ENCODE measurements at regions not wholly inside any gene's neighbourhood (a gene's known extent, or its start where the extent isn't known, plus 50 kb on each side); places are given as distances from the start of the nearest gene placed in this dataset.

DNA sequence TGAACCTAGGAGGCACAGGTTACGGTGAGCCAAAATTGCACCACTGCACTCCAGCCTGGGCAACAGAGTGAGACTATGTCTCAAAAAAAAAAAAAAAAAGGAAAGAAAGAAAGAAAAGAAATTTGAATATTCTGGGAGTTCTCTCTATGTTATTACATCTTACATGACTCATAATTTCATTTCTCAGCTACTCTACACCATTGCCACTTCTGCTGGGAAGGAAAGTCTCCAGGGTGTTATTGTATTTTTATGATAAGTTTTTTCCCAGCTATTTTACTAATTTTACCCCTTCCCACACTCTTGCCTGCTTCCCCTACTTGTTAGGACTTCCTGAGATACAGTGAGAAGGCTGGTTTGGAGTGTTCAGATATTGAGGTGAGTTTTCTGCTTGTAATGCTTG lies 69.7 kb upstream of the UMPS start:
- Histone ChIP-seq H3K4me1 (ENCODE audit: control insufficient read depth, insufficient read depth, low read length) (no peaks in the 10 kb centered on the region), H3K27me3 (ENCODE audit: control insufficient read depth, insufficient read depth, low read length) (no peaks in the 10 kb centered on the region), H3K27ac (ENCODE audit: low read depth, low read length) (no peak overlapping the region), H3K36me3 (ENCODE audit: control insufficient read depth, insufficient read depth, low read length) (peaks cover 33% of the 10 kb centered on the region), H3K9me3 (ENCODE audit: control insufficient read depth, insufficient read depth, low read length) (no peaks in the 10 kb centered on the region), H3K4me3 (ENCODE audit: low read depth, low read length) (no peak overlapping the region)
- no peak for DNase-seq (ENCODE audit: low read depth in 4 of 6, low spot score in 6 of 6)
- WGBS (ENCODE audit: insufficient coverage) = no CpG with 5 or more reads among the region's 1 CpG

DNA sequence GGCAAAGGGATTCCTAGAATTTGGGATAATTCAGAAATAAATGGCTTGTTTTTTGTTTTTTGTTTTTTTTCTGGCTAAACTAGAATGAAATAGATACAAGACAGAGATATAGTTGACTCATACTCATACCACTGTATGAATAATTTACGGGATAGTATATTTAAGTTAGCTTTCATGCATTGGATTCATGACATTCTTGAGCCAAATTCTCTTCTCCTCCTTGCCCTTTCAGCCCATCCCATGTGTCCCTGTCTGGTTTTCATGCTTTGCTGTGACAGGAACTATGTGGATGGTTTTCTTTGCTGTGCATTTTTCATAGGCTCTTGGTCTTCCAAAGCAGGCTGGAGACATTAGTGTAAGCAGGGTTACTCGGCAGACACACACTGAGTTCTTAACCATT lies 66.6 kb upstream of the UMPS start:
- Histone ChIP-seq H3K27me3 (ENCODE audit: control insufficient read depth, insufficient read depth, low read length) (no peaks in the 10 kb centered on the region), H3K36me3 (ENCODE audit: control insufficient read depth, insufficient read depth, low read length) (peaks cover 27% of the 10 kb centered on the region), H3K4me1 (ENCODE audit: control insufficient read depth, insufficient read depth, low read length) (no peaks in the 10 kb centered on the region), H3K27ac (ENCODE audit: low read depth, low read length) (no peak overlapping the region), H3K4me3 (ENCODE audit: low read depth, low read length) (no peak overlapping the region), H3K9me3 (ENCODE audit: control insufficient read depth, insufficient read depth, low read length) (no peaks in the 10 kb centered on the region)
- no peak for DNase-seq (ENCODE audit: low read depth in 4 of 6, low spot score in 6 of 6)
- WGBS (ENCODE audit: insufficient coverage) = 86% methylated on average over 1 of the region's 2 CpGs

DNA sequence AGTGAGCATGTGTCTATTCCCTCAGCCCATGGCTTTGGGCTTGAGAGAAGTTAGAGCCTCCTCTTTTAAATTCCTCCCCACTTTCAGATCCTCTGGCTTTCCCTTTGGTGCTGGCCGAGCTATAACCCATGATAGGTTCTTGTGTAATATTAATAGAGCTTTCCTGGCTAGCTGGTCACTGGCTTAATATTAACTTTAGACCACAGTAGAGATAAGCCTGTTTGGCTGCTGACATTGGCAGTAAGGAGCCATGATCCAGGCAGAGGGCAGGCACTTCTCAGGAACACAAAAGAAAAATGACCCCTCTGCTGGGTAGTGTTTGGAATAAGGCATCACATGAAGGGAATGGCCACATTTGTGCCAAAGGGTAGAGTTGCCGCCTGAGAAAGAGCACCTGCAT lies 65.4 kb upstream of the UMPS start:
- no peak overlapping the region for H3K27ac ChIP-seq (ENCODE audit: low read depth, low read length)
- 89% methylated on average over 1 of the region's 2 CpGs for WGBS (ENCODE audit: insufficient coverage)
- no peaks in the 10 kb centered on the region for H3K27me3 ChIP-seq (ENCODE audit: control insufficient read depth, insufficient read depth, low read length)
- H3K4me3 ChIP-seq (ENCODE audit: low read depth, low read length) = no peak overlapping the region
- DNase-seq (ENCODE audit: low read depth in 4 of 6, low spot score in 6 of 6) = no peak
- no peaks in the 10 kb centered on the region for H3K4me1 ChIP-seq (ENCODE audit: control insufficient read depth, insufficient read depth, low read length)
- no peaks in the 10 kb centered on the region for H3K9me3 ChIP-seq (ENCODE audit: control insufficient read depth, insufficient read depth, low read length)
- H3K36me3 ChIP-seq (ENCODE audit: control insufficient read depth, insufficient read depth, low read length) = peaks cover 27% of the 10 kb centered on the region

DNA sequence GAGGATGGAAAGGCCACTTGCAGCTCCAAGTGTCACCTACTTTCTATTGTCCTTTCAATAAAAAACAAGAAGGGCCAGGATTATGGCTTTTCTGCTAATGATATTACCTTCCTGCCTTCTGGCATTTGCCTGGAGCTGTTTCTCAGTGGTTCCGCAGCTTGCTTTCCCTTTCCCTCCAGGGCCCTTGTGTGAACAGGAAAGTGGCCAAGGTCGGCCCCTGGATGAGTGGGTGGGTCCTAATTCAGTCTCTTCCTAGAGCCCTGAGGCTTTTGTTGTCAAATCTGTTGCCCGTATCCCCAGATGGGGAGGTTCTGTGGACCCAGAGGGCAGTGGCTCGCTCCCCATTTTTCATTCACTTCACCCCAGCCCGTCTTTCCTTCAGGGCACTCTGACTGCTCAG lies 64.2 kb upstream of the UMPS start:
- Histone ChIP-seq H3K4me1 (ENCODE audit: control insufficient read depth, insufficient read depth, low read length) (no peaks in the 10 kb centered on the region), H3K4me3 (ENCODE audit: low read depth, low read length) (no peak overlapping the region), H3K27ac (ENCODE audit: low read depth, low read length) (no peak overlapping the region), H3K36me3 (ENCODE audit: control insufficient read depth, insufficient read depth, low read length) (peaks cover 27% of the 10 kb centered on the region), H3K9me3 (ENCODE audit: control insufficient read depth, insufficient read depth, low read length) (no peaks in the 10 kb centered on the region), H3K27me3 (ENCODE audit: control insufficient read depth, insufficient read depth, low read length) (no peaks in the 10 kb centered on the region)
- 84% methylated on average over 3 of the region's 5 CpGs for WGBS (ENCODE audit: insufficient coverage)
- DNase-seq (ENCODE audit: low read depth in 4 of 6, low spot score in 6 of 6) = no peak

DNA sequence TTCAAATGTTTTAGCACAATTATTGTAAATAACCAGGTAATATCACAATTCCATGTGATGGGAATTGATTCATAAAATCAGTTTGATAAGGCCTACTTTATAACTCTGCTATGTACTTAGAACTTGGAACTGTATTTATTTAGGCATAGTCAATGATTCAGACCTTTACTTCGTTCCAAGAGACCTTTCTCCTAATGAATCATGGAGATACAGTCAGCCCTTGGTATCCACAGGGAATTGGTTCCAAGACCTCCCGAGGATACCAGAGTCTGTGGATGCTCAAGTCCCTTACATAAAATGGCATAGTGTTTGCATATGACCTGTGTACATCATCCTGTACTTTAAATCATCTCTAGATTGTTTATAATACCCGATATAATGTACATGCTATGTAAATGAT lies 60.8 kb upstream of the UMPS start:
- 86% methylated on average over 1 of the region's 3 CpGs for WGBS (ENCODE audit: insufficient coverage)
- DNase-seq (ENCODE audit: low read depth in 4 of 6, low spot score in 6 of 6) = no peak
- H3K9me3 ChIP-seq (ENCODE audit: control insufficient read depth, insufficient read depth, low read length) = no peaks in the 10 kb centered on the region
- H3K36me3 ChIP-seq (ENCODE audit: control insufficient read depth, insufficient read depth, low read length) = peaks cover 31% of the 10 kb centered on the region
- no peak overlapping the region for H3K4me3 ChIP-seq (ENCODE audit: low read depth, low read length)
- no peaks in the 10 kb centered on the region for H3K27me3 ChIP-seq (ENCODE audit: control insufficient read depth, insufficient read depth, low read length)
- no peaks in the 10 kb centered on the region for H3K4me1 ChIP-seq (ENCODE audit: control insufficient read depth, insufficient read depth, low read length)
- no peak overlapping the region for H3K27ac ChIP-seq (ENCODE audit: low read depth, low read length)

DNA sequence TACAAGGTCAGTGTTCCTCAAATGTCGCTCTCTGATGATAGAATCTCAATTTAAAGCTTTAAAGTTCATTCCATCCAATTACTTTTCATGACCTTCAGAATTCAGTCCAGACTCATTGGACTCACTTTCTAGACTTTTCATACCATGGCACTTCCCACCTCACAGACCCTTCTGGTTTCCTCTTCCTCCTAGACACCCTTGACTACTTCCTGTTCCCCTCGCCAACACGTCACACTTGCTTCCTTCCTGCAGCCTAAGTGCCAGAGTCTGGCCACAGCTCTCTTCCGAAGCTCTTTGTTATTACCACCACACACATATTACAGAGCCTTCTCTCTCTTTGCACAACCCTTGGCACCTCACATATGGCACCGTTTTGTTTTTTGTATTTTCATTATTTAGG lies 59.1 kb upstream of the UMPS start:
- Histone ChIP-seq H3K36me3 (ENCODE audit: control insufficient read depth, insufficient read depth, low read length) (peaks cover 32% of the 10 kb centered on the region), H3K27ac (ENCODE audit: low read depth, low read length) (no peak overlapping the region), H3K27me3 (ENCODE audit: control insufficient read depth, insufficient read depth, low read length) (no peaks in the 10 kb centered on the region), H3K4me1 (ENCODE audit: control insufficient read depth, insufficient read depth, low read length) (no peaks in the 10 kb centered on the region), H3K4me3 (ENCODE audit: low read depth, low read length) (no peak overlapping the region), H3K9me3 (ENCODE audit: control insufficient read depth, insufficient read depth, low read length) (no peaks in the 10 kb centered on the region)
- whole genome bisulfite sequencing (ENCODE audit: insufficient coverage) = 90% methylated on average over 4 of the region's 5 CpGs
- DNase-seq (ENCODE audit: low read depth in 4 of 6, low spot score in 6 of 6) = no peak

DNA sequence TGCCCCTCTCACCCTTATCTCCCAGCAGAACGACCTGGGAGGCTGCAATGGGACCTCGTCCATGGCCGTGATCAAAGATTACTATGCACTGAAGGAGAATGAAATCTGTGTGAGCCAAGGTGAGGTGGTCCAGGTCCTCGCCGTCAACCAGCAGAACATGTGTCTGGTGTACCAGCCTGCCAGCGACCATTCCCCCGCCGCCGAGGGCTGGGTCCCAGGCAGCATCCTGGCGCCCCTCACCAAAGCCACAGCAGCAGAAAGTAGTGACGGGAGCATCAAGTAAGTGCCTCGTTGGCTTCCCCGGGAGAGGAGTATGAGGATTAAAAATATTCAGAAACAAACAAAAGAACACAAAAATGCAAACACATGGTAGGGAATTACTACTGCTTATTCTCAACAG lies 55.9 kb upstream of the UMPS start:
- DNase-seq (ENCODE audit: low read depth in 4 of 6, low spot score in 6 of 6) = no peak
- no peak overlapping the region for H3K4me3 ChIP-seq (ENCODE audit: low read depth, low read length)
- H3K4me1 ChIP-seq (ENCODE audit: control insufficient read depth, insufficient read depth, low read length) = no peaks in the 10 kb centered on the region
- H3K36me3 ChIP-seq (ENCODE audit: control insufficient read depth, insufficient read depth, low read length) = peaks cover 28% of the 10 kb centered on the region
- no peaks in the 10 kb centered on the region for H3K9me3 ChIP-seq (ENCODE audit: control insufficient read depth, insufficient read depth, low read length)
- WGBS (ENCODE audit: insufficient coverage) = 93% methylated on average over 8 of the region's 13 CpGs
- H3K27ac ChIP-seq (ENCODE audit: low read depth, low read length) = no peak overlapping the region
- H3K27me3 ChIP-seq (ENCODE audit: control insufficient read depth, insufficient read depth, low read length) = no peaks in the 10 kb centered on the region

DNA sequence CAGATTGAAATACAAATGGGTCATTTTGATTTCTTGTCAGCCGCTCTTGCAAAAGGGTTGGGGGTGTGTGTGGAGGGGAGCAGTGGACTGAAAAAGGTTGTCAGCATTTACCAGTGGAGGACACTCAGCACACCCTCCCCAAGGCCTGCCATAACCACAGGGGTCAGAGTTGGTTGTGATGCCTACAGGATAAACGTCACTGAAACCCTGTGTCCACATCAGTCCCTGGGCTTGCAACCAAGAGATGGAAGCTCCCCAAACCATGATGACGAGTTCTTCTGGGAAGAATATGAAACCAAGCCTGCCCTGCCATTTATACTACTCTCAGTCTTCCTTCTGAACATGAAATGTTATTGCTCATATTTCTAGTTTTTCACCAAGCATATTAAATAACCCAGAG lies 54.0 kb upstream of the UMPS start:
- Histone ChIP-seq H3K27ac (ENCODE audit: low read depth, low read length) (no peak overlapping the region), H3K36me3 (ENCODE audit: control insufficient read depth, insufficient read depth, low read length) (peaks cover 25% of the 10 kb centered on the region), H3K27me3 (ENCODE audit: control insufficient read depth, insufficient read depth, low read length) (no peaks in the 10 kb centered on the region), H3K4me3 (ENCODE audit: low read depth, low read length) (no peak overlapping the region), H3K9me3 (ENCODE audit: control insufficient read depth, insufficient read depth, low read length) (no peaks in the 10 kb centered on the region), H3K4me1 (ENCODE audit: control insufficient read depth, insufficient read depth, low read length) (no peaks in the 10 kb centered on the region)
- 67% methylated on average over 2 of the region's 3 CpGs for WGBS (ENCODE audit: insufficient coverage)
- no peak for DNase-seq (ENCODE audit: low read depth in 4 of 6, low spot score in 6 of 6)

DNA sequence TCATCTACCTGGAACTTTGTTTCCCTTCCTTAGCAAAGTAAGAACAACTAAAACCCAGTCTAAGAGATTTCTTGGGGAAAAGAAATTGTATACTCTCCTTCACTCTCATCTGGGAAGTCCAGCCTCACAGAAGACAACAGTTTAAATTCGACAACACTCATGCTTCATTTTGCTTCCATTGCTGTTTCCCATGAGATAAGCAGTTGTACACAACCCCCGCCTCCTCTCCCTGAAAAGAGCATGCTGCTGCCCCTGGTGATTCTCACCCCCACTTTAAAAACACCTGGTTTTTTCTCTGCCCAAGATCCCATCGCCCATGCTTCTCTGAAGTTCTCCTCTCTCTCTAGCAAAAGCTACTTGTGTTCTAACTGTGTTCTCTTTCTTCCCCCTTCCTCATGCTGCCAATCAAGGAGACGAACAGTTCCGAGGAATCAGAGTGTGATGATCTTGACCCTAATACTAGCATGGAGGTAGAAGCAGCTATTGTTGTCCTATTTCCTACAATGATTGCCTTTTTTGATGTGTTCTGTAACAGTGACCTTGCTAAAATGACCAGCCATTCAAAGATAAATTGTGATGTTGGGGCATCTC lies 51.1 kb upstream of the UMPS start:
- Histone ChIP-seq H3K9me3 (ENCODE audit: control insufficient read depth, insufficient read depth, low read length) (no peaks in the 10 kb centered on the region), H3K36me3 (ENCODE audit: control insufficient read depth, insufficient read depth, low read length) (peaks cover 13% of the 10 kb centered on the region), H3K27me3 (ENCODE audit: control insufficient read depth, insufficient read depth, low read length) (no peaks in the 10 kb centered on the region), H3K4me3 (ENCODE audit: low read depth, low read length) (no peak overlapping the region), H3K27ac (ENCODE audit: low read depth, low read length) (no peak overlapping the region), H3K4me1 (ENCODE audit: control insufficient read depth, insufficient read depth, low read length) (no peaks in the 10 kb centered on the region)
- no peak for DNase-seq (ENCODE audit: low read depth in 4 of 6, low spot score in 6 of 6)
- 71% methylated on average over 3 of the region's 5 CpGs for WGBS (ENCODE audit: insufficient coverage)
